Hepatocyte (in vitro differentiated cells): ENCODE measurements at regions not wholly inside any gene's neighbourhood (a gene's known extent, or its start where the extent isn't known, plus 50 kb on each side); places are given as distances from the start of the nearest gene placed in this dataset.

ENCODE experiments used
- DNase-seq: peaks from one replicate; pipeline ENCODE4 v3.0.0-alpha.2; 2016; ENCODE audit warnings: low spot score
- H2AFZ ChIP-seq: fragments of 200-600 bp; sonication (generic); 2 replicates; pipeline ENCODE4 v1.6.0; 2016; ENCODE audit warnings: antibody characterized with exemption, mild to moderate bottlenecking
- H3K27ac ChIP-seq: fragments of 200-600 bp; sonication (generic); 2 replicates; pipeline ENCODE4 v1.5.1; 2016; ENCODE audit warnings: mild to moderate bottlenecking
- H3K27me3 ChIP-seq: fragments of 200-600 bp; sonication (generic); 2 replicates; pipeline ENCODE4 v1.6.1; 2016
- H3K36me3 ChIP-seq: fragments of 200-600 bp; sonication (generic); replicated peaks from 2 replicates; pipeline ENCODE4 v1.5.1; 2016; ENCODE audit warnings: low read depth; ENCODE audit not compliant: insufficient read depth
- H3K4me1 ChIP-seq: fragments of 200-600 bp; sonication (generic); 2 replicates; pipeline ENCODE4 v1.5.1; 2016; ENCODE audit warnings: mild to moderate bottlenecking, moderate library complexity; ENCODE audit not compliant: insufficient read depth
- H3K4me2 ChIP-seq: fragments of 200-600 bp; sonication (generic); 2 replicates; pipeline ENCODE4 v1.6.0; 2016
- H3K4me3 ChIP-seq: fragments of 200-600 bp; sonication (generic); 2 replicates; pipeline ENCODE4 v1.5.1; 2016; ENCODE audit warnings: mild to moderate bottlenecking
- H3K79me2 ChIP-seq: fragments of 200-600 bp; sonication (generic); 2 replicates; pipeline ENCODE4 v1.6.0; 2017; ENCODE audit warnings: mild to moderate bottlenecking
- H3K9me2 ChIP-seq: fragments of 200-600 bp; sonication (generic); replicated peaks from 2 replicates; pipeline ENCODE4 v1.6.0; 2017; ENCODE audit warnings: mild to moderate bottlenecking; ENCODE audit not compliant: insufficient read depth
- H3K9me3 ChIP-seq: fragments of 200-600 bp; sonication (generic); 2 replicates; pipeline ENCODE4 v1.5.1; 2016; ENCODE audit warnings: low read depth, mild to moderate bottlenecking
- H4K20me1 ChIP-seq: fragments of 200-600 bp; sonication (generic); 2 replicates; pipeline ENCODE4 v1.6.0; 2016; ENCODE audit warnings: mild to moderate bottlenecking; ENCODE audit not compliant: insufficient read depth, poor library complexity, severe bottlenecking
- EZH2 ChIP-seq: fragments of 200-600 bp; sonication (generic); IDR thresholded peaks from 2 replicates; pipeline ENCODE4 v1.6.1; 2016; ENCODE audit warnings: antibody characterized with exemption, mild to moderate bottlenecking, borderline replicate concordance
- EZH2phosphoT487 ChIP-seq: fragments of 200-600 bp; sonication (generic); IDR thresholded peaks from one replicate; pipeline ENCODE4 v1.6.1; 2018; ENCODE audit warnings: antibody characterized with exemption, mild to moderate bottlenecking, low read depth, moderate library complexity; ENCODE audit not compliant: unreplicated experiment, severe bottlenecking
- WGBS: methylation state at CpG from one replicate; pipeline ENCODE4 v1.1.6; 2016; ENCODE audit warnings: low lambda C conversion rate; ENCODE audit errors: missing lambda C conversion rate; 5-methylcytosine and 5-hydroxymethylcytosine counted together
- TF ChIP-seq, protein P1 (sequence below): fragments of 200-600 bp; sonication (generic); IDR thresholded peaks from 2 replicates; pipeline ENCODE4 v1.5.1; 2016; ENCODE audit warnings: antibody characterized with exemption, mild to moderate bottlenecking; ENCODE audit not compliant: poor library complexity

DNA sequence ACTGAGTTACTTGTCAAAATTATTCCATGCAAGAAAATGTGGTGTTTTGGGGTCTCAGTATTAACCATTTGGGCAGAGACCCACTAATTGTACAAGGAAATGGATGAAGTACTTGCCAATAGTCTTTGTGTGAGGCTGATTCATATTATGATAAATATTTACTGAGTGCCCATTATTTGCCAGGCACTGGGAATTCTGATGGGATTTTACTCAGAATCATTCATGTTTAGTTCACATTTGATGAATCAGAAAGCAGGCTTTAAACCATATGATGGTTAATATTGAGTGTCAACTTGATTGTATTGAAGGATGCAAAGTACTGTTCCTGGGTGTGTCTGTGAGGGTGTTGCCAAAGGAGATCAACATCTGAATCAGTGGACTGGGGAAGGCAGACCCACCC is 66.2 kb upstream of the SOX21 start:
- Histone ChIP-seq H3K27me3 (no peaks in the 10 kb centered on the region), H3K4me3 (no peak overlapping the region), H3K36me3 (no peaks in the 10 kb centered on the region), H3K4me2 (no peak overlapping the region), H3K9me3 (peaks cover 3% of the 10 kb centered on the region), H3K4me1 (no peaks in the 10 kb centered on the region), H4K20me1 (no peaks in the 10 kb centered on the region), H3K79me2 (no peaks in the 10 kb centered on the region), H3K9me2 (no peaks in the 10 kb centered on the region), H3K27ac (no peak overlapping the region), H2AFZ (no peak overlapping the region)
- DNase-seq = no peak
- TF ChIP-seq, protein P1, sequence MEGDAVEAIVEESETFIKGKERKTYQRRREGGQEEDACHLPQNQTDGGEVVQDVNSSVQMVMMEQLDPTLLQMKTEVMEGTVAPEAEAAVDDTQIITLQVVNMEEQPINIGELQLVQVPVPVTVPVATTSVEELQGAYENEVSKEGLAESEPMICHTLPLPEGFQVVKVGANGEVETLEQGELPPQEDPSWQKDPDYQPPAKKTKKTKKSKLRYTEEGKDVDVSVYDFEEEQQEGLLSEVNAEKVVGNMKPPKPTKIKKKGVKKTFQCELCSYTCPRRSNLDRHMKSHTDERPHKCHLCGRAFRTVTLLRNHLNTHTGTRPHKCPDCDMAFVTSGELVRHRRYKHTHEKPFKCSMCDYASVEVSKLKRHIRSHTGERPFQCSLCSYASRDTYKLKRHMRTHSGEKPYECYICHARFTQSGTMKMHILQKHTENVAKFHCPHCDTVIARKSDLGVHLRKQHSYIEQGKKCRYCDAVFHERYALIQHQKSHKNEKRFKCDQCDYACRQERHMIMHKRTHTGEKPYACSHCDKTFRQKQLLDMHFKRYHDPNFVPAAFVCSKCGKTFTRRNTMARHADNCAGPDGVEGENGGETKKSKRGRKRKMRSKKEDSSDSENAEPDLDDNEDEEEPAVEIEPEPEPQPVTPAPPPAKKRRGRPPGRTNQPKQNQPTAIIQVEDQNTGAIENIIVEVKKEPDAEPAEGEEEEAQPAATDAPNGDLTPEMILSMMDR = no peak
- TF ChIP-seq EZH2 = no peak
- TF ChIP-seq EZH2phosphoT487 = no peak

DNA sequence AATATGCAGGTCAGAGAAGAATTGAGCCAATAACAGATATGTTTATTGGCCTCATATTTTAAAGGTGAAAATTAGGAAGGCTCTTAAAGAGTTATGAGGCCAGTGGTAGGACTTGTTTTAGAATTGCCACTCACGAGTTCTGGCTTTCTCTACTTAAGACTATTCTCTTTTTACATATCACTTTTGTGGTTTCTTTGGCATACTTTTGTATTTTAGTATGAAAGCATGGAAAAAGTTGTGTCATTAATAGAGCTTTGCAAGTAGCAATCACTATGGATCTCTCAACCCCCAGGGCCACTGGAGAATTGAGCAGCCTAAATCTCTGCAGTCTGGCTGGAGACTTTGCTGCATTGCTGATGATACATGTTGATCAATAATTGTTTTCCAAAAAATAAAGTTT is 64.6 kb upstream of the SOX21 start:
- H3K4me1 ChIP-seq = no peaks in the 10 kb centered on the region
- TF ChIP-seq, protein P1 = no peak
- H3K27me3 ChIP-seq = no peaks in the 10 kb centered on the region
- H2AFZ ChIP-seq = no peak overlapping the region
- no peaks in the 10 kb centered on the region for H4K20me1 ChIP-seq
- H3K9me3 ChIP-seq = no peaks in the 10 kb centered on the region
- 61% methylated on average over 1 of the region's 1 CpG for WGBS
- no peak for DNase-seq
- H3K4me3 ChIP-seq = no peak overlapping the region
- H3K27ac ChIP-seq = no peak overlapping the region
- H3K36me3 ChIP-seq = no peaks in the 10 kb centered on the region
- no peaks in the 10 kb centered on the region for H3K9me2 ChIP-seq
- H3K4me2 ChIP-seq = no peak overlapping the region
- no peaks in the 10 kb centered on the region for H3K79me2 ChIP-seq

DNA sequence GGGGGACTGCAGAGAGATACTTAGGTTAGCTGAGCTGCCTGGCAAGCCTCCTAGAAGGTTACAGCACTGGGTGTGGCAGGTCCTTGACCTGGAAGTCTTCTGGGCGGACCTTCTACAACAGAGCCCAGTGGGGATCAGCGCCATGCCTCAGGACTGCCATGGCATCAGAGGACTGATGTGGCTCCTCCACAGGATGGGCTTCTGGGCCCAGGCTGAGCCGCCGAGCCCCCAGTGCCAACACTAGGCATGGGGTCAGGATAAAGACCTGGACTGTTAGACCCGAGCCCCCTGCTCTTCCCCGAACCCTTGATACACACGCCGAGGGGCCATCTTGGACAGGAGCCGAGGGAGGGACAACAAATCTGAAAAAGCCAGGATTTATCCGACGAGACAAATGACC is 64.0 kb upstream of the SOX21 start:
- no peak for TF ChIP-seq EZH2
- TF ChIP-seq, protein P1 = no peak
- TF ChIP-seq EZH2phosphoT487 = no peak
- Histone ChIP-seq H3K79me2 (no peaks in the 10 kb centered on the region), H4K20me1 (no peaks in the 10 kb centered on the region), H3K27me3 (no peaks in the 10 kb centered on the region), H3K36me3 (no peaks in the 10 kb centered on the region), H3K4me3 (no peak overlapping the region), H3K4me2 (no peak overlapping the region), H2AFZ (no peak overlapping the region), H3K27ac (no peak overlapping the region), H3K4me1 (no peaks in the 10 kb centered on the region), H3K9me2 (no peaks in the 10 kb centered on the region), H3K9me3 (no peaks in the 10 kb centered on the region)
- WGBS = 96% methylated on average over 11 of the region's 11 CpGs
- no peak for DNase-seq

DNA sequence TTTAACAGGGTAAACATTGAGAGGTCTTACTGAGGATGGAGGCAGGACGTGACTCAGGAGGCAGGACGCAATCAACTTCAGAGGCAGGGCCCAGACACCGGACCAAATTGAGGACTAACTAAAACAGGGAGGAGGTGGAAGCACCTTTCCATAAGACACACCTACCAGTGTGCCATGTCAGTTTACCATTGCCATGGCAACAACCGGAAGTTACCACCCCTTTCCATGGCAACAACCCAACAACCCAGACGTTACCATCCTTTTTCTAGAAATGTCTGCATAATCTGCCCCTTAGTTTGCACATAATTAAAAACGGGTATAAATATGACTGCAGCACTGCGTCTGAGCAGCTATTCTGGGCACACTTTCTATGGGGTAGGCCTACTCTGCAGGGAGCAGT is 53.5 kb upstream of the SOX21 start:
- Histone ChIP-seq H3K27ac (no peak overlapping the region), H2AFZ (no peak overlapping the region), H3K36me3 (no peaks in the 10 kb centered on the region), H3K4me1 (no peaks in the 10 kb centered on the region), H3K9me2 (no peaks in the 10 kb centered on the region), H3K79me2 (no peaks in the 10 kb centered on the region), H4K20me1 (no peaks in the 10 kb centered on the region), H3K27me3 (no peaks in the 10 kb centered on the region), H3K4me3 (no peak overlapping the region), H3K4me2 (no peak overlapping the region), H3K9me3 (no peaks in the 10 kb centered on the region)
- no peak for DNase-seq
- WGBS = 78% methylated on average over 6 of the region's 7 CpGs
- TF ChIP-seq, protein P1 = no peak
- TF ChIP-seq EZH2phosphoT487 = no peak
- TF ChIP-seq EZH2 = no peak
